SW480 (cell line): ENCODE measurements at regions not wholly inside any gene's neighbourhood (a gene's known extent, or its start where the extent isn't known, plus 50 kb on each side); places are given as distances from the start of the nearest gene placed in this dataset.

ENCODE experiments used
- DNase-seq: peaks from one replicate; pipeline ENCODE4 v3.0.0-alpha.2; 2016; ENCODE audit warnings: low spot score

DNA sequence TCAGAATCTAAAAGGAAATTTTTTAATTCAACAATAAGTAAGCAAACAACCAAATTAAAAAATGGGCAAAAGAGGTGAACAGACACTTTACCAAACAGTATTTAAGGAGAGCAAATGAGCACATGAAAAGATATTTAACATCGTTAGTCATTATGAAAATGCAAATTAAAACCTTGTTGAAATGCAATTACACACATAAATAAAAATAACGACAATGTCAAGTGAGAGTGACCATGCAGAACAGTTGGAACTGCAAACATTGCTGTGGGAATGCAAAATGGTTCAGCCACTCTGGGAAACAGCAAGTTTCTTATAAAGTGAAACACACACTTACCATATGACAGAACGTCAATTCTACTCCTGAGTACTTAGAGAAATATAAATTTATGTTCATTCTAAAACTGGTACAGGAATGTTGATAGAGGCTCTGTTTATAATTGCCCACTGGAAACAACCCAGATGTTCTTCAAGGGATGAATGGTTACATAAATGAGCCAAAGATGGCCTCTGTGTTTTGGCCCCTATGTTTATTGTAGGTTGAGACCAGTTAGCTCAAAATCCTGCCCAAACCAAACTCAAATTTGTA, 678.1 kb downstream of the UQCRFS1 start:
- DNase-seq = no peak

DNA sequence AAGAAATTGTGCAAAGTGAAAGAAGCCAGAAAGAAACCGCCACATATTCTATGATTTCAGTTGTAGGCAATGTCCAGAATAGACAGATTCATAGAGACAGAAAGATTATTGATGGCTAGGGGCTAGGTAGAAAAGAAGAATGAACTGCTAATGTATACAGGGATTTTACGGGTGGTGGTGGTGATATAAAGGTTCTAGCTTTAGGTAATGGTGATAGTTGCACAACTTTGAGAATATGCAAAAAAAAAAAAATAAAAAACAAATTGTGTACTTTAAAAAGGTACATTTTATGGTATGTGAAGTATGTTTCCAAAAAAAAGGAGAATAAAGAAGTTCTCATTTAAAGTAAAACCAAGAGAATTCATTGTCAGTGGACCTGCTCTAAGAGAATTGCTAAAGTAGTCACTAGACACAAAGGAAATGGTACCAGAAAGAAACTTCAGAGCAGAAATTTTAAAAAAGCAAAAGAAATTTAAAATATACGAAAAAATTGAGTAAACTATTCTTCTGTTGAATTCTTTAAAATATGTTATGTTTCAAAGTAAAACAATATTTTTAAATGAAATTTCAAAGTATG, 680.1 kb downstream of the UQCRFS1 start:
- DNase-seq = no peak

DNA sequence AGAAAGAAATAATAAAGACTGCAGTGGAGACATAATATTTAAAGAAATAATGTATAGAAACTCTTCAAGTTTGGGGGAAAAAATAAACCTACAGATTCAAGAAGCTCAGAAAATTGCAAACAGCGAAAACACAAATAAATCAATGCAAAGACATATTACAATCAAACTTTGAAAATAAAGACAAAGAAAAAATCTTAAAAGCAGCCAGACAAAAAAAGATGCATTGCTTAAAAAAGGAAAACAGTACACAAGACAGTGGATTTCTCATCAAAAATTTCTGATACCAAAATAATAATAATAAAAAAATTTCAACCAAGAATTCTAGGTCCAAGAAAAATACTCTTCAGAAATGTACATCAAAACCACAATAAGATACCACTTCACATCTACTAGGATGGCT, 681.0 kb downstream of the UQCRFS1 start:
- no peak for DNase-seq

DNA sequence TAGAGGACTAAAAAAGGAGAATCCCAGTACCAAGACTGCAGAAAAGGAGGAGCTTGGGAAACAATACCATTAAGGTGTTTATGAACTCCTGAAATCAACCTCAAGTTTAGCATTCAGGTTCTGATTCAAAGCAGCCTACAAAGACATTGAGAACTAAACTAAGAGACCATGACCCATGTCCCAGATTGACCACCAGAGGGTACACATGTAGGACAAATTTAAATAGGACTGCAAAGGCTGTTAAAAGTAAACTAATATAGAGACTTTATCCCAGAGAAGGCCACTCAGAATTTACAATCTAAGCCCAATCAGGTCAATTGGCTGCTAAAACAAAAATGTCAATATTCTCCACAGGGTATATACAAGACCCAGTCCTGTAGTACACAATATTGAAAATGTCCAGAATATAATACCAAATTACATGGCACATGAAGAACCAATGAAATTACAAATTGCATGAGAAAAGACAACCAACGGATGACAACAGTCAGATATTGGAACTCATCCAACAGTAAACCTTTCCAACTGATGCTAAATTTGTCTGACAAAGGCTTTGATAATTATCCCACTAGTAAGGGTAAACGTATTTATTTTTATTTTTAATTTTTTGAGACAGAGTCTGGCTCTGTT, 682.4 kb downstream of the UQCRFS1 start:
- no peak for DNase-seq

DNA sequence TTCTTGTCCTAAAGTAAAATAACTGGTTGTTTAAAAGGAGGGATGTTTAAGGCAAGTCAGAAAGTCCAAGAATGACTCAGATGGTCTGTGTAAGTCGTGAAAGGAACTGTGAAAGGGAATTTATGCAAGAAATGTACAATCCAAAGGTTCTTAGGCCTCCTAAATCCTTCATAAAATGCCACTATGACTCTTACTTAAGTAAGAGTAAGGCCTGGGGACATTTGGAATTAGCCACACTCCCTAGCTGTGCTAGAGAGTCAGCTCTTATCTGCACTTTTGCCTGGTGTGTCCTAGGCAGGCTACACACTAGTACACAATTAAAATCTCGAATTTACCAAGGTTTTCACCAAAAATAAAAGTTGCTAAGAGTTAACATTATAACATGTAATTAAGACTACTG, 686.9 kb downstream of the UQCRFS1 start:
- DNase-seq = no peak

DNA sequence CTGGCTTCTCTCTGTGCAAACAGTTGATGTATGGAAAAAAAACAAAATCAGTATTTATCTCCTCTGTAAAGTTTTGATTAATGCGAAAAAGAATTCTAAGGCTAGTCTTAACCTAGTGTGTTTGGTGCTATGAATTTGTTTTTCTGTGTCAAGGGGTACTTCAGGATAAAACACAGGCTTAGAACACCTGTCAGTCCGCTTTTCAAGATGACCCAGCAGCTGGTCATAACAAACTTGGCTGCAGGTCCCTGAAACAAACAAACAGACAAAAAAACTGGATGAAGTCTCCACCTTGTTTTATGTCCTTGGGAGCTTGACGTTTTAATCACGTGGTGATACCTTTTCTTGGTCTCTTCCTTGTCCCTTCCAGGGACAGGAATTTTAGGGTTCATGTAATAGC, 689.3 kb downstream of the UQCRFS1 start:
- DNase-seq = no peak

DNA sequence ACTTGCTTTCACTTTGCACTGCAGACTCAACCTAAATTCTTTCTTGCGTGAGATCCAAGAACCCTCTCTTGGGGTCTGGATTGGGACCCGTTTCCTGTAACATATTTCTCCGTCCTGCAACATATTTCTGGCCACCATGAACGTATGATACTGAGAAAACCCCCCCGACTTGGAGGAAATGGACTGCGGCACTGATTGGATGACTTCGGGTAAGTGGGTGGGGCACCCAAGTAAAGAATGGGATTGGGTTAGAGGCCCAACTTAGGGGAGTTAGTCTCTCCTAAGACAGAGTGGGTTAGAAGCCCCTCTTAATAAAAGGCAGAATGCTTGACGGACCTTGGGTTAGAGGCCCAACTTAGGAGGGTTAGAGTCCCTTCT, 690.4 kb downstream of the UQCRFS1 start:
- no peak for DNase-seq

DNA sequence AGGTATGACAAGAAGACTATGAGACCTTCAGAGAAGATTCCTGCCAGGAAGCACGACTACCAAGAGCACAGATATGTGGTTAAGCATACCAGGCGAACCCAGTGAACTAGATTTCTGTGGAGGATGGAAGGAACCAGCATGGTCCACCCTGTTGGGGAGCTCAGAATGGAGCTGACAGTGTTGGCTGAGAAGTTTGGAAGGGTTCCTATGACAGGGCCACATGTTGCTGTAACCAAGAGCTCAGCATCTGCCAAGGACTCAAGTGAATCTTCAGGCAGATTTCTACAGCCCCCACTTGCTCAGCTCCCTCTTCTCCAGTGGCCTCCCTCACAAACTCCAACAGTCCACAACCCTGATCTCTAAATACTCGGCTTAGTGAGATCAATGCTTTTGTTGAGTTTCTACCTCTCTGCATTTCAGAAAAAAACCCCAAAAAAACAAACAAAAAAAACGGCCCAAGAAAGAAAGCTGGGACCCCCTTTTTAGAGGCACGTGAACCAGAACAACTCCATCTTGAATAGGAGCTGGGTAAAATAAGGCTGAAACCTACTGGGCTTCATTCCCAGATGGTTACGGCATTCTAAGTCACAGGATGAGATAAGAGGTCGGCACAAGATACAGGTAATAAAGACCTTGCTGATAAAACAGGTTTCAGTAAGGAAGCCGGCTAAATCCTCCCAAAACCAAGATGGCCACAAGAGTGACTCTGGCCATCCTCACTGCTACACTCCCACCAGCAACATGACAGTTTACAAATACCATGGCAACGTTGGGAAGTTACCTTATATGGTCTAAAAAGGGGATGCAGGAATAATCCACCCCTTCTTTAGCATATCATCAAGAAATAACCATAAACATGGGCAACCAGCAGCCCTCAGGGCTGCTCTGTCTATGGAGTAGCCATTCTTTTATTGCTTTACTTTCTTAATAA, 691.1 kb downstream of the UQCRFS1 start:
- DNase-seq = no peak

DNA sequence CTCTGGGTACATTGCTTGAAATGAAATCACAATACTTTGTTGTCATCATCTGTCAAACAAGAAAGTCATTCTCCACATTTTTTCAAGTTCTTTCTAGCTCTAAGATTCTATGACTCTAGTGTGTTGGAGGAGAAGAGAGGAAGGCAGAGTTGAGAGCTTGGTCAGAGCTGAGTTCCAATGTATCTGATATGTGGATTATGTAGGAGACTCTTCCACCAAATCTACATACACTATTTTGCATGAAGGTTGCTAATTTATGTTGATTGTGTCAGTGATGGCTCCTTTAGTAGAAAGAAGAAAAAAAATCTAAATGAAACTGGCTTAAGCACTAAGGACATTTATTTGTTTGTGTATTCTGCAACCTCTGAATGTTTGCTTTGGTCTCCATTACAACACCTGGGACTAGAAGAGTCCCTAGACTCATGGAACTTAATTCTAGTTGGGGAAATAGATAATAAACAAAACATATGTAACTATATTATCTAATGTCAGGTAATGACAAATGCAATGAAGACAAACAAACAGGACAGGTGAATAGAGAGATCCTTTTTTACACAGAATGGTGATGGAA, 691.9 kb downstream of the UQCRFS1 start:
- DNase-seq = no peak

DNA sequence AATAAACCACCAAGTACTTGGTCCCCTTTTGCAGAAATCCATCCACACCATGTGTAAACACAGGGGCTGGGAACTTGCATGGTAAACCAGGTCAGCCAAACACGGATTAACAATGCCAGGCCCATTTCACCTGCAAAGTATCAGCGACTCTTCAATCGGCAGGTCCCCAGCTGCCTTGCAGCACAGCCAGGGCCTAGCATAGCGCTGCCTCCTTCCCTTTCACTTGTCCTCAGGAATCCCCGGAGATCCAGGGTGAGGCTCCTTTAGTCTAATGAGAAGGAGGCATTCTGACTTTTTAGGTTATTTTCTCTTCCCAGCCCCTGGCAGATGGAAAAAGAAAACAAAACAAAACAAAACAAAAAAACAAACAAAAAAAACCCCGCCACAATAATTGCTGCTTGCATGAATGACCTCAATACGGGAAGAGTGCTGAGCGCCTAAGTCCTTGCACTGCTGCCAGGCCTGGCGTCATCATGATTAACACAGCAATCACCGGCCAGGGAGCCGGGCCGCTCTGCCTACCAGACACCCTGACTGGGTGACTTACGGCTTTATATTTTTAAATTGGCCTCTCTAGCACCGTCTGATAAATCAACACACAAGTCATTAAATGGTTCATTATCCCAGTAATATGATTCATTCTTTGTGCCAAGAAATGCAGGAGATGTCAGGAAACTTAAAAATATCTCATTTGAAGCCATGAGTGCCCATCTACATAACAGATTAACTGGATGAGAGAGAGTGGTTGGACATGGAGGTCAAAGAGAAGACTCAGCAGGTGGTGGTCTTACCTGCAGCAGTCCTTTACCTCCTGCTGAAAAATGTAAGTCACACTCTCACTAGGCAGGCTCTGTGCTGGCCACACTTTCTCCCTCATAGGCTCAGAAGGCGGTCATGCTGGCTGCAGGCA, 692.7 kb downstream of the UQCRFS1 start:
- DNase-seq = no peak

DNA sequence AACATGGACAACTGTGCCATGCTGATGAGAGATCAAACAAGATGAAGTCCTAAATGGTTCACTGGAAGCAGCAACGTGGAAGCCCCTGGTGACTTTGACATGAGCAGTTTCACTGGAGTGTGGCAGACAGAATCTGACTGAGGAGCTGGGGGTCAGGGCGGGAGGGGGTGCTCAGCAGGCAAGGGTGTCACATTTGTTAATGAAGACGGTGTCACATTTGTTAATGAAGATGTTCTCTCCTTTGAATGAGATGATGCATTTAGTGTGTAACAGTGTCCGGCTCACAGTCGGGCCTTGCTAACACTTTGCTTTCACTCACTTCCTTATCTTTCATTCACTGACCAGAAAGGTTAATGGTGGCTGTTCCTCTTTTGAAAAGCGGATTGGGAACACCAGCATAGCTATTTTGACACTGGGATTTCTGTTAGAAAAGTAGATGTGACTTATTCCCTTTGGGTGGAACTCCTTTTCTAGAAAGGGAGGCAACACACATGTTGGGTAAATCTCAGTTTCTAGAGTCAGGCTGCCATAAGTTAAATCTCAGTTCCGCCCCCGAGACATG, 693.7 kb downstream of the UQCRFS1 start:
- DNase-seq = no peak

DNA sequence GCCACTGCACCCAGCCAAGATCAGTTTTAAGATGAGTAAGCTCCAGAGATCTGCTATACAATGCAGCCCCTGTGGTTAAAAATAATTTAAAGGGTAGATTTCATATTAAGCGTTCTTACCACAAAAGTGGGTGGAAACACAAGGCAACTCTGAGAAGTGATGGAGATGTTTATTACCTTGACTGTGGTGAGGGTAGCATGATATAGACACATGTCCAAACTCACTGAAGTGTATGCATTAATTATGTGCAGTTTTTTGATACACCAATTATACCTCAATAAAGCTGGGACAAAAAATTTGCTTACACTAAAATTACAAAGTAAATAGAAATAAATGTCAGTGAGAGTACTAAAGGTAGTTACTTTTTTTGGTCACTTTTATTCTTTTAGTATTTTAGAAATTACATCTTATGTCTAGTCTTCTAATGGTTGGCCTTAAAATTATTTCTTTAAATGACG, 696.5 kb downstream of the UQCRFS1 start:
- no peak for DNase-seq

DNA sequence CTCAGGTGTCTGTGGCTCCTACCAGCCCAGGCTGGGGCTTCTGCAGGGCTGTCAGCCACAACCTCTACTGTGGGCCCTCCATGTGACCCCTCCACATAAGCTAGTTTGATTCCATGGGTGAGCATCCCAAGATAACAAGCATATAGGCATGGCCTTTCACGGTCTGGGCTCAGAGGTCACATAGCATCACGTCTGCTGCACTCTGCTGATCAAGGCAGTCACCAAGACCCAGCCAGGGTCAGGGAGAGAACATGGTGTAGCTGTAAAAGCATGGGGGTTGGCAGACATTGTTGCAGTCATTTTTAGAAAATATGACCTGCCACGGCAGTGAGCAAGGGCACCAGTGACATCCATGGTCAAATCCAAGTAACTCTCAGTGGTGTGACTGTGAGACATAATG, 698.8 kb downstream of the UQCRFS1 start:
- DNase-seq = no peak

DNA sequence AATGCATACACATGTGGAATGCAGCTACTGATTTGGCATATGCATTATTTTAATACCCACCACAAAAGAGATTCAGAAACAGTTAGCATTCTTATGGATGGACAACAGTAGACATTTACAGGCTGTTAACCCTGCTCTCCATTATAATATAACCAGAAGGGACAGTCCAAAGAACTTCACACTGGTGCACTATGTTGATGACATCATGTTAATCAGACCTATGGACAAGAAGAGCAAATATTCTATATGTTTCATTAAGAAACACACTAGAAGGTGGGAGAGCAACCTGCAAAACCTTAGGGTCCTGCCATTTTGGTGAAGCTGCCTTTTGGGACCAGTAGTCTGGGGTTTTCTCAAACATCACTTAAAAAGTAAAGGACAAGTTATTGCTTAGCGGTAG, 701.3 kb downstream of the UQCRFS1 start:
- DNase-seq = no peak

DNA sequence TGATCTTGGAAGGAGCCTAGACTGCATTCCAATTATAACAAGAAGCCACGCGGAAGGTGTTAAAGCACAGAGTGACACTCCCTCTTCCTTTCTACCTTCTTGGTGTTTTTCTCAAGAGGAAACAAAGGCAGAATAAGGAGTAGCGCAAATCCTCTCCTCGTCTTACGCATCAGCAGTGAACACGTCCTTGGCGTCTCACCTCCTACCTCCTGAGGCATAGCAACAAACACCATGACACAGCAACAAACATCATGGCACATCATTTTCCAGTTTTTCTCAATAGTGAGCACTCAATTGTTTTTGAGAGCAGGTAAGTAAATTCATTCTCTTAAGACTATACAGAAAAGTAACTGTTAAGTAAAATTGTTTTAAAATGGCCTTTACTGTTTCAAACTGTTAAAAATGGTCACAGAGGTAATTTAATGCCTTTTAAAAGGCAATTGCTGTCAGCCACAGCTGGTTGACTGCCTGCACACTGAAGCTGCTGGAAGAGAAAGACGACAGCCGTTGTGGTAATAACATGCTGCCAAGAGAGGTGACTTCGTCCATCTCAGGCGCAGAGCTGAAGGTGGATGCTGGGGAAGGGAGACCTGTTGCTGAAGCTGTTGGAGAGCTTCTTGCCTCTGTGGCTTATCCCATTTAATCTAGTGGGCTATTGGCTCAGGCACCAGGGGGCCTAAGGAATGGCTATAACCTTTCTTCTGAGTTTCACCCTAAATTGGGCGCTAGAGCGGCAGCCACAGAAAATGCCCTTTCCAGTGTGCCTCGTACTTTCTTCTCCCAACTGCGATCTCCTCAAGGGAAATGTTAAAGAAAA, 703.7 kb downstream of the UQCRFS1 start:
- no peak for DNase-seq

DNA sequence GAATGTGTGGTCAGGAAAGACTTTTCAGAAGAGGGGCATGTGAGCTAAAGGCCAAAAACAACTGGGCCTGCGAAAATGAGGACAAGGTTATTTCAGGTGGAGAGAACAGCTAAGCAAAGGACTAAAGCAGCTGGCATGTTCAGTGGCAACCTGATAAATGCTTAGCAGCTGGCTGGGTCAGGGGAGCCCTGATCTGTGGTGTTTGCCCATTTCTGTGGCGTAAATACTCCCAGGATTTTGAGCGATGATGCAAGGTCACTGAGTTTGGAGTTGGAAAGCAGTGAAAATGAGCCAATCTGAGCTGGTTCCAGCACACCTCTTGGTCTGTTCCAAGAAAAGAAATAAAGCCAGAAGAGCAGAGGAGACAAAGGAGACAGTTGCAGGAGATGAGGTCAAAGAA, 704.3 kb downstream of the UQCRFS1 start:
- DNase-seq = no peak

DNA sequence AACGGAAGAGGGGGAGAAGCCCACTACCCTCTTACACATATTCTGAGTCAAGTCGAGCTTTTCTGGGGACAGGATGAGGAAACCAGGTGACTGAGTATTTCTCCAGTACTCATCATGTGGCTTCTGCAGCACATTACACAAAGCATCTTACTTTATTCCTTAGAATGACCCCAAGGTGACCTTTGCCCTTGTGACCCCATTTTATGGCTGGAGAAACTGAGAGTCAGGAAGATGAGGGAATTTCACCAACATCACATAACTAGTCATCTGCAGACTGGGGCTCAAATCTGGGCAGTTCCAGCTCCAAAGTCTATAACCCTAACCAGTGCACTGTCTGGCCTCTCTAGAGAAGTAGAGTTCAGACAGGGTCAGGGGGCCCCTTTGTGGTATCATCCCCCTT, 707.0 kb downstream of the UQCRFS1 start:
- DNase-seq = no peak

DNA sequence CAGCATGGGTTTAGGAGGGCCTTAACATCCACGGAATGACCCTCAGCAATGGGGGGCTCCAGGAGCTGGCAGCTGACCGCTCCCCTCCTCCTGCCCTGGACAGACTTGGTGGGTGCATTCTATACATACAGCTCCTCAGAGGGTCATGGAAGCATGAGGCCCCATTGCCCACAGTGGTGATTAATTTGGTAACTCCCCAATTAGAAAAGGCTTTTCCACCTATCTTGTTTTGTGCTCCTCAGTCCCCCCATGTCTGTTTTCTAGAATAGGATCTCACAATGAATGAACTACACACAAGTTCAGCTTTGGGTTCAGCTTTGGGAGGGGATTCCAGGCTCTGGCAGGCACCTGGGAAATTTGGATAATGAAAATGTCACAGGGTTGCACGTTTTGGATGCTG, 707.8 kb downstream of the UQCRFS1 start:
- DNase-seq = no peak

DNA sequence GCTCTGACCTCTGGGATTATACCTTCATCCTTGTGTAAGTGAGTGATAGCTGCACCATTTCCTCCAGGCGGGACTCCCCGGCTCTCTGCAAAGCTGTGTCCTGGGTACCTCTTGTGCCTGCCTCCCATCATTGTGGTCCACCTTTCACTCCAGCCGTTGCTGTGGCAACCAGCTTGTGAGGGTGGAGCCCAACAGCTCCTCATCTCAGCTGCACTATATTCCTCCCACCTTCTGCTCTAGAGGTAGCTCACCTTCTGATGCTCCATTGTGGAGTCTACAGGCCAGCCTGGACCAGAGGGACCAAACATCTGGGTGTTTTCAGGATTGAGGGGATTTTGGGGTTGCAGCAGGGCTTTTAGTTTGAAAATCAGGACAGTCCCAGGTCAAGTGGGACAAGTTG, 708.2 kb downstream of the UQCRFS1 start:
- DNase-seq = no peak

DNA sequence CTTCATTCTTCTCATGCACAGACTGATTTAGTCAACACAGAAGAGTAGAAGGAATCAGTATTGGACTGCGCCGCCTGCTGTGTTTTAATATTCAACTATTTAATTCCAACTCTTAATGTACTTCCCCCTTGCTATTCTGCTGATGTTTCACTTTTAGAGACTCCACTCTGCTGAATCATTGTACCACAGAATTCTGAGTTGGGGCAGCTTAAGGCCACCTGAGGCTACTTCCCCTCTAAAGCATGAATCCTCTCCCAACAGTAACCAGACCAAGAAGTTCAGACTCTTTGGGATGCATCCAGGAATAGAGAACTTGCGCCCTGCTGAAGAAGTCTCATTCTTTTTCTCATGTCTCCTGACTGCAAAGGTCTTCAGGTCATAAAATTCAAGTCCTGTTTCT, 708.8 kb downstream of the UQCRFS1 start:
- DNase-seq = no peak
